HG03139 (cell line): ENCODE measurements at regions not wholly inside any gene's neighbourhood (a gene's known extent, or its start where the extent isn't known, plus 50 kb on each side); places are given as distances from the start of the nearest gene placed in this dataset.

ENCODE experiments used
- ATAC-seq: cut with Tn5 transposase; IDR thresholded peaks from one replicate; pipeline ENCODE4 v1.9.1; 2021; ENCODE audit not compliant: unreplicated experiment

DNA sequence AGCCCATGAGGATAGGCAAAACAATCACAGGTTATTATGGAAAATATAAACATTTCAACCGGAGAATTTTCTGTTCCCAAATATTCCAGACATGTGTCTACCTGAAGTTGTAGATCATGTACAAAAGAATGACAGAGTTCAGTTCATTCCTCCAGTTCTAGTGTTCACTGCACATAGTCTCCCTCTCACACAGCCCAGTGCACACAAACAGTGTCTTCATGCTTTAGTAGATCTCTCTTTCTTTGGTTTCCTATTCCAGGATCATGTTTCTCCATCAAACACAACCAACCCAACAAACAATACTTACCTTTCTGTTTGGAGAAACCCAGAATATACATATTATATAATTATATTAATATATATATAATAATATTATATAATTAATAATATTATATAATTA is 671.9 kb downstream of the TRIML1 start:
- ATAC-seq = no peak

DNA sequence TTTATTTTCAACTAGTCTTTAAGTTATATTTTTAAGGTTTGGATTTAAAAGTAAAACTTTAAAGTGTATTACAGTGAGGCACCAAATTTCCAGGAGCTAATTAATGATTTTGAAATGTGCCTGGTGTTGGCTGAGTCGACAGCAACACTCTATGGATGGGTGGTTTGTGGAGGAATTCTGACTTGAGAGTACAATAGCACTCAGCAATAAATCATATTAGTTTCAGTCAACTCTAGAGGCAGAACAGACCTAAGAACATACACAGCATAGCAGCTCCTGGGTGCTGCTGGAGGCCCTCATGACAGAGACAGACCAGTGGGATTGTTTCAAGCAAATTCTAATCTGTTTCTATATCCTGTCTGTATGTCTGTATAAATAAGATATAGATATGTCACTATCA is 673.4 kb downstream of the TRIML1 start:
- ATAC-seq = no peak

DNA sequence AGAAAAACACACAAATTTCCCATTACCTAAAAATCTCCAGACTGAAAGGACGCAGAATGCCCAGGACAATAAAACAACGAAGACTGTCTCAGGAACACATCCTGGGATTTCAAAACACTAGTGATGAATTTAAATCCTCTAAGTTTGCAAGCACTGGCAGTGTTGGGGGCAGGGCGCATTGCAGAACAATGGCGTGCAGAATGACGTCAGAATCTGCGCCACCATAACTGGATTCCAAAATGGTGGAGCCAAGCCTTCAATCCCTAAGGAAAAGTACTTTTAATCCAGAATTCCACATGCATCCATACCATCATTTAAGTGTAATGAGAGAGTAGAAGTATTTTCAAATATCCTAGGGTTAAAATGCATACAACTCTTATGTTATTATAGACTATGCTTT is 679.1 kb downstream of the TRIML1 start:
- no peak for ATAC-seq

DNA sequence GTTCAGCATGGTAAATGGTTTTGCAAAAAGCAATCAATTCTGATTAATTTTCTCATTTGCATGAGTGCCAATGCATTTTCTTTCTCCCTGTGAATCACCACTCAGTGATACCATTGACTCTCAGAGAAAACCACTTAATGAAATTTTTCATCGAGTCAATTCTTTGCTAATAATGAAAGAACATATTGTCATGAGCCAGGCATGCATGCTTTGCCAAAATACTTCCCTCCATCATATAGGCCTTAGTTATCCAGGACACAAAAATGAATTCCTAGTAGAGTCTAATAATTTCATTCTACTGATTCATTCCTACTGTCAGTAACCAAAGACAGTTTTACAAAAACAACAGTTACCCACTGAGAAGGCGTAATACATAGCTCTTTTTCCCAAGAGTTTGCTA is 680.0 kb downstream of the TRIML1 start:
- ATAC-seq = no peak

DNA sequence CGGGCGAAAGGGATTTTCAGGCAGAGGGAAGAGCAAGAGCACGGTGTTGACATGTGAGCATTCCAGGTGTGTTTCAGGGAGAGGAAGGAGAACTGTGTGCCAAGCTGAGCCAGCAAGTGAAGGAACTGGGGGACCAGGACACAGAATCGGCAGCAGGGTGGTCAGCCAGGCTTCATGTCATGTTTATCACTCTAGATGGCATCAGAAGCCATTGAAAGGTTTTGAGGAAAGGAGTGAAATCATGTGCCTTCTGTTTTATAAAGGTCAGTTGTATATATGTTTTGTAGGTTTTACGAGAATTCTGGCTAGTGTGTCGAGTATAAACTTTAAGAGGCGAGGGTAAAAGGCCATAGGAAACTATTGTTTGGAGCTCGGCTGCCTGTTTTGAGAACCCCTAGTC is 682.3 kb downstream of the TRIML1 start:
- ATAC-seq = no peak

DNA sequence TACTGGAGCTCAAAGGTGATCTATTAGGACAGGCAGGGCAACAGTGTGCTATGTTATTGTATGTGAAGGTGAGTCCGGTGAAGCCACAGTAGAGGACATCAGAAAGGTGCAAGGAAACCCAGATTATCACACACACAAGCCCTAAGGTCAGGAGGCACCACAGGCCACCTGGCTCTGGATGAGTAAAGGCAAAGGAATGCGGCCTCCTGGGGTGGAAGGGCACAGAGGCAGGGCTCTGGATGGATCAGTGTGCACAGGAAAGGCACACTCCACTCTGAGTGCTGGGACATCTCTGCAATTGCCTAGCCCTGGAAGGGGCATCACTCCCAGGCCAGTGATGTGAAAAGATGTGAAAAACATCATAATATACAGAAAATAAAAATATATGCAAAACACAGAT is 683.5 kb downstream of the TRIML1 start:
- ATAC-seq = no peak

DNA sequence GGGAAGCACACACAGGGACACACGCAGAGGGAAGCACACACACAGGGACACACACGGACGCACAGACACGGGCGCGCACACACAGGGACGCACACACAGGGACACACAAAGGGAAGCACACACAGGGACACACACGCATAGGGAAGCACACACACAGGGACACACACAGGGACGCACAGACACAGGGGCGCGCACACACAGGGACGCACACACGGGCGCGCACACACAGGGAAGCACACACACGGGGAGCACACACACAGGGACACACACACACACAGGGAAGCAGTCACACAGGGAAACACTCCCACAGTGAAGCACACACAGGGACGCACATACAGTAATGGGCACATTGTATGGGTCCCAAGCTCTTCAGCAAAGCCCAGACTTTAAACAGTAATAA is 685.3 kb downstream of the TRIML1 start:
- ATAC-seq = no peak

DNA sequence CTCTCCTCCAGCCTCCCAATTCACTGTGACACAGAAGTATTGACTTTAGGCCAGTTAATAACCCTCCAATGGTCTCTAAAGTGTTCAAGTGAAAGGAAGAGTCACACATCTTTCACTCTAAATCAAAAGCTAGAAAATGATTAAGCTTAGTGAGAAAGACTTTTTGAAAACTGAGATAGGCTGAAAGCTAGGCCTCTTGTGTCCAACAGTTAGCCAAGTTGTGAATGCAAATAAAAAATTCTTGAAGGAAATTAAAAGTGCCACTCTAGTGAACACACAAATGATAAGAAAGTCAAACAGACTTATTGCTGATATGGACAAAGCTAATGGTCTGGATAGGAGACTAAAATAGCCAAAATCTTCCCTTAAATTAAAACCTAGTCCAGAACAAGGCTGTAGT is 687.2 kb downstream of the TRIML1 start:
- ATAC-seq = no peak

DNA sequence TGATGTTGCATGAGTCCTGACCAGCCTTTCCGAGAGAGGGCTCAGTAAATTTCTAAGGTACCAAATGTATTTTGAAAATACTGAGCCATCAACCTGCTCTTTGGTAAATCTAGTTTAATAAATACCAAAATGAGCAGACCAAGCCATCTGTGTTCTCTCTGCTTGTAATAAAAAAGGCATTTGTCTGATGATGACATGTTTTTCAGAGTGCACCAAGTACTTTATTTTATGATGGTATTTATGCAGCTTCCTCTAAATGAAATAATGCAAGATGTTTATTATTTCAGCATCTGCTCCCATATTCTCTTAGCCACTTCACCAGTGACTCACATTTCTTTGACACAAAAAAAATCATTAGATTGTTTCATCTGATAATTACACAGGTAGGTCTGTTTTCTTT is 700.5 kb downstream of the TRIML1 start:
- no peak for ATAC-seq

DNA sequence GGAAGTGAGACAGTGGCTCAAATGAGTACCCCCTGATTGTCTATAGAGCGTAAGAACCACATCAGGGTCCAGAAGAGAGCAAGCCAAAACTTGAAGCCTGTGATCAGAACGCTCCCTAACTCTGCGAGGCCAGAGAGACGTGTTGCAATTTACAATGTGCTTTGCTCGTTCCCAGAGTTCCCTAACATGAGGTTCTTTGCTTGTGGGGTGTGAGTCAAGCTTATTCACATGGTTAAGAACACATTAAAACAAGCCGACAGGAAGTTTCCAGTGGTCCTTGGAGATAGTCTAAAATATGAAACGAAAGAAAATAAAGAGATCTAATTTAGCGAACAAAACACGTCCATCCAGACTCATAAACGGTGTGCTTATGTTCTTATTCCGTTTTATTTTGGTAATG is 702.3 kb downstream of the TRIML1 start:
- ATAC-seq = no peak

DNA sequence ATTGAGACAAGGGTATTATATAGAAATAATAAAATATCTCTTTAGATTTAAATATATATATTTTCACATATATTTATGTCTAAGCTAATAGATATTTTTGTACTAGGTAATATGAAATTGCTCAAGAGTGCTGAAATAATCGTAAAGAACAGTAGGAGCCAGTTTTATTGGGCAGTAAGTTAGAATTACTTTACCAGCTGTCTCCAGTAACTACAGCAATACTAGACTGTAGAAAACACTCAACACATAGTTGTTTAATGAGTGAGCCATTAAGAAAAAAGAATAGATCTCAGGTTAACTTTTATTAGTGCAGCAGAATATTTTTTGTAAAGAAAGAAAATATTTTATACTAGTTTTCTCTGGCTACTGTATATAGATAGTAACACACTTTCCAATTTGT is 715.2 kb downstream of the TRIML1 start:
- ATAC-seq = no peak

DNA sequence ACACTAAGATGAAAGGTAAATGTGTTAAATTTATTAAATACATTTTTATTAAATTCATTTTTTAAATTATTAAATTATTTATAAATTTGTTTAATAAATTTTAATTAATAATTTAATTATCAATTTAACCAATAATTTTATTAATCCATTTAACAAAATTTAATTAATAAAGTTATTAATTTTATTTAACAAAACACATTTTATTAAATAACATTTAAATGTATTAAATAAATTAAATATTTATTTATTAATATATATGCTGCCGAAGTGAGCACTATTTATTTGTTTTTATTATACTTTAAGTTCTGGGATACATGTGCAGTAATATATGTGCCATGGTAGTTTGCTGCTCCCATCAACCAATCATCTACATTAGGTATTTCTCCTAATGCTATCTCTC is 719.5 kb downstream of the TRIML1 start:
- ATAC-seq = no peak

DNA sequence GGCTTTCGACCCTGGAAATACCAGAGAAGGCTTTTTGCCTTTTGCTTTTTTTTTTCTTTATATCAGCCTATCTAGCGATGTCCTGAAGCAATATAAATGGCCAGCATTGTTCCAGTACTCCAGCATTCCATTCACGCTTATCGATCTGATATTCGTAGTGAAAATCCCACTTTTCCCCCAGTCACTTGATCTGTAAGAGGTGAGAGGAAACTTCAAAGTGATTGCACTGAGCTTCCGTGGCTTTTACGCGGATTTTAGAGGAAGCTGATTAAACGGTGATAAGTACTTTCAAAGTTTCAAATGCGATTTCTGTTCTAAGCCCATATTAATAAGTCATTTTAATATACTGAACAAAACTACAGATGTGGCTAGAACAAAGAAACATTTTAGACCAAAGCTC is 725.5 kb downstream of the TRIML1 start:
- ATAC-seq = no peak

DNA sequence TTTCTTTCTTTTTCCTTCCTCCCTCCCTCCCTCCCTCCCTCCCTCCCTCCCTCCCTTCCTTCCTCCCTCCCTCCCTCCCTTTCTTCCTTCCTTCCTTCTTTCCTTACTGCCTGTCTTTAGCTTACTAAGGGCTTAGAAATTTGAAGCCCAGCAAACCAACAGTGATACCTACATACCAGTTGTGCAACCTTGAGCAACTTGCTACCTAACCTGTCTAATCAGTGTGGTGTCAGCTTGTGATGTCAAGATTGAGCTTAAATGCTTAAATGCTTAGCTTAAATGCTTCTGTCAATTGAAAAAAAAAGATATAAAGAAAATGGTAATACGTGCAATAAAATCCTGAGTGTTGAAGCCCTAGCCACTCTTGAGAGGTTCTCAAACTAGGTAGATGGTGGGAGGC is 728.6 kb downstream of the TRIML1 start:
- ATAC-seq = no peak

DNA sequence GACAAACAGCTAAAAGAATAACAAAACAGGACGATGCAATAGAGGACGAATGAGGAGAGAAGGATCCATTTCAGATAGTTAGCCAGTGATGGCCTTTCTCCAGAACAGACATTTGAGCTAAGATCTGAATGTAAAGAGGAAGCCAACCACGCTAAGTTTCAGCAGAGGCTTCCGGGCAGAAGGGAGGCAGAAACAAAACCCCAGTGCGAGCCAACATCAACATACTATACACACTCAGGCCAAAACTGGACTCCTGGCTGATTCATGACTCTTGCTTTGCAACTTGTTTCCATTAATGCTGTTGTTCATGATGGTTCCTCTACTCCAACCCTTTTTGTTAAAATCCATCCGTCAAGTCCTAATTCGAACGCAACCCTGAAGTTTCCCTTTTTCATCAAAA is 730.3 kb downstream of the TRIML1 start:
- ATAC-seq = no peak

DNA sequence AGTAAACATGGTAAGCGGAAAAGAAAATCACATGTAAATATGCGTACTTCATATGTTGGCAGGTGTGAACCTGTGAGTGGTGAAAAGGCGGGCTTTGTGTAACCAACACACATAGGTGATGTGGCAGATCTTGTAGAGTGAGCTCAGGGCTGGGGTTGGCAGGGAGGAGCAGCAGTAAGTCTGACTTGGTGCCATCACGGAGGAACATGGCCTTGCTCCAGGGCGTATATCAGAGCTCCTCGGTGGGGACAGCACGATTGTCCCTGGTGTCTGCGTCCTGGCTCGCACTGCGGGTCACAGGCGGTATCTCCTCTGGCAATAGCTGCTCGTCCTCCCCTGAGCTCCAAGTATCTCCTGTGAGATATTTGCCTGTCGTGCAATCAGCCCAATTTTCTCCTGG is 733.6 kb downstream of the TRIML1 start:
- no peak for ATAC-seq

DNA sequence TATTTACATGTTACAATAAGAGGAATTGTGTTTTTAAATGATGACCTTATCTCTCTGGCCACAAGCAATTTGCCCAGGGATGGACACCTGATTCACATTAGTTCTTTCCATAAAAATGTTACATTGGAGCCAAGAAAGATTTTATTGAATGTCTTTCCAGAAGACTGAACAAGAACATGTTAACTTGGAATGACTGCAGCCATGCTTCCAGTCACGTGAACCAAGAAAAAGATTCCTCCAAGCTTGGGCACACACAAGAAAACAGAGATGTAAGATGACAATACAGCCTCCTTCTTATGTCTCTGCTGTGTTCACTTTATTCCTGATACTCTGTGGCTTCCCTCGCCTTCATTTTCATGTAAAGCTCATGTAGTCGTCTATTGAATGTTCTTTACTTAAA is 737.6 kb downstream of the TRIML1 start:
- no peak for ATAC-seq

DNA sequence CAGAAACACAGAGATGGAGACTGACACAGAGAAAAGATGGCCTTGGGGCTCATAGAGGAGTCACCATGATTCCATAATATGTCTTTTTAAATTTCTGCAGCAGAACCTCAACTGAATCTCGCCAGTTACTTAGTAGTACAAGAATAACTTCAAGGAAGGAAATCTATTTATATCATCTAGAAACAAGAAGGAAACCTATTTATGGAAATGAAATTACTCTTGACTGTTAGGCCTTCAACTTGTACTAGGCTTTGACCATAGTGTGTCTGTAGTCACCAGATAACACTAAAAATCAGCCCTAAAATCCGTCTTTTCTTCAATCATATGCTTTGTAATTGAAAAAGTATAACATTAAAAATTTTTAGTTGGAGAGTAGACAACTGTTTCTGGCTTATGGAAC is 740.4 kb downstream of the TRIML1 start:
- no peak for ATAC-seq

DNA sequence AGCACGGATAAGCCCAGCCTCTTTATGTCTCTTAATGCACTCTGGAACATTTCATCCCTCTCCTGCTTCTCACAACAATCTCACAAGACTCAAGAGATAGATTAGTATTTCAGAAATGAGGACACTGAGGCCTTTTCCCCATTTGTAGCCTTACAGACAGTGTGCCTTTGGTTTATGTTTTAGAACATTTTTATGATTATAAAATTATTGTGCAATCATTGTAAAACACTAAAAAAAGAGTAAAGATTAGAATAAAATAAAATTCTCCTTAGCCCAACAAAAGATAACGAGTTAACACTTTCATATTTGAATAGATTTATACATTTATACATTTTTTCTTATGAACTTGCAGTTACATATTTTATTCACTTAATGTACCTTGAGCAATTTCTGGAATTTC is 748.7 kb downstream of the TRIML1 start:
- ATAC-seq = no peak

DNA sequence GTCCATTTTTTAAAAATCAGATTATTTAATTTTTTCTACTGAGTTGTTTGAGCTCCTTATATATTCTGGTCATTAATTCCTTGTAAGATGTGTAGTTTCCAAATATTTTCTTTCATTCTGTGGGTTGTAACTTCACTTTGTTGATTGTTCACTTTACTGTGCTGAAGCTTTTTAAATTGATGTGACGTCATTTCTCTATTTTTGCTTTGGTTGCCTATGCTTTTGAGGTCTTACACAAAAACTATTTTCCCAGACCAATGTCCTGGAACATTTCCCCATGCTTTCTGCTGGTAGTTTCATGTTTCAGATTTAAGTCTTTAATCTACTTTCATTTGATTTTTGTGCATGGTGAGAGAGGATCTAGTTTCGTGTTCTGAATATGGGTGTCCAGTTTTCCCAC is 753.6 kb downstream of the TRIML1 start:
- ATAC-seq = no peak

DNA sequence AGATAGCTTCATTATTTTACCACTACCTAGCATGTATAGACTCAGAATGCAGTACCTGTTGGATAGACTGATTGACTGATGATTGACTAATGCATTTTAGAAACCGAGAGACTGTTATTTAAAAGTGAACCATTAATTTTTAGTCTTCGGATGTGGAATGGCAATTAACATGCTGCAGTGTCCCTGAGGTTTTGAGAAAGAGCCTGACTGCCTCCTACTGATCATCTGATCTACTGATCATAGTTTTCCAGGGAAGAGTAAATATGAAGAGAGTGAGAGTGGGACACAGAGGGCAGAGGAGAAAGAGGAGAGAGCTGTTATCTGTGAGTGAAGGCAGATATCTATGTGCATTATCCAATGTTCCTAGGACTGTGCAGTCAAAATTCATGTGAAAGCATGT is 764.7 kb downstream of the TRIML1 start:
- ATAC-seq = no peak

DNA sequence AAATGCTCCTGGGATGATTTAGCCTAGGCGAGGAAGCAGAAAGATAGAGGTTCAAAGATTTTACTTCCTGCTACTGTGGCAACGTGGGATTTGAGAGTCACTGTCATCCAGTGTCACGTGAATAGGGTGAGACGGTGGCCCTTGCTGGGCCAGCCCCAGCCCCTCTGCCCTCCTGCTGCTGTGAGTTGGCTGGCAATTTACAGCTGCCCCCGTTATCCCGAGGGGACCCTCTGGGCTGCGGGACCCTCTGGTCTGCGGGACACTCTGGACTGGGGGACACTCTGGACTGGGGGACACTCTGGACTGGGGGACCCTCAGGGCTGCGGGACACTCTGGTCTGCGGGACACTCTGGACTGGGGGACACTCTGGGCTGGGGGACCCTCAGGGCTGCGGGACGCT is 765.4 kb downstream of the TRIML1 start:
- ATAC-seq = no peak

DNA sequence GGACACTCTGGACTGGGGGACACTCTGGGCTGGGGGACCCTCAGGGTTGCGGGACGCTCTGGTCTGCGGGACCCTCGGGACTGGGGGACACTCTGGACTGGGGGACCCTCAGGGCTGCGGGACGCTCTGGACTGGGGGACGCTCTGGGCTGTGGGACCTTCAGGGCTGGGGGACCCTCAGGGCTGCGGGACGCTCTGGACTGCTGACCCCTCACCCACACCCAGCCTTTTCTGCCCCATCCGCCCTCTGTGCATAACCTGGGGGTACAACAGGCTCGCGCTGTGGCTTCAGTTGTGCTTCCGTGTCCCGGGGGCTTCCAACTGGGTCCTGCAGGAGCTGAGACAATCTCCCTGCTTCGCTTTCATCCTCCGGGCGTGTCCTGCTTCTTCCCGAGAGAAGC is 766.0 kb downstream of the TRIML1 start:
- no peak for ATAC-seq

DNA sequence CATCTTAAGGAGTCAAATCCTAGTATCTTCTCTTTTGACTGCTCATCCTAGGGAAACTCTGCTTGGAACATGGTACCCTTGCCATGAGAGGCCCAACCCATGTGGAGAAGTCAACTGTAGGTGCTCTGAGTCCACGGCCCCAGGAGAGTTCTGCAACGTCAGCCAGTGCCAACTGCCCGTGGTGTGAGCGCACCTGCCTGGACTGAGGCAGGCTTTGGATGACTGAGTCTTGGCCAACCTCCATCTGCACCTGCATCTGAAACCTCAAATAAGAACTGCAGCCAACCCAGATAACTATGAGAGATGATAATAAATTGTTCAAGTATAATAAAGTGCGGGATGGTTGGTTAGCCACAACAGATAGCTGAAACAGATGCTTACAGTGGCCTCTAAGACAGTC is 772.0 kb downstream of the TRIML1 start:
- ATAC-seq = no peak
